NCI-H2029 treated with DMSO at 0.1 percent for 48 hours (cell line): ENCODE measurements at regions not wholly inside any gene's neighbourhood (a gene's known extent, or its start where the extent isn't known, plus 50 kb on each side); places are given as distances from the start of the nearest gene placed in this dataset.
A peak's percentile ranks its signal among the peaks of the same experiment; 100 is the strongest.

ENCODE experiments used
- DNase-seq: peaks from one replicate; lab custom pipeline; 2025; lab: John Stamatoyannopoulos, UW

- DNase-seq = peak; percentile 82
Observed at GRCh38 chr2:82317012-82317411, 2012.5 kb upstream of the LRRTM1 start.

GRCh38 chr2:82316586-82316985, 2012.0 kb upstream of the LRRTM1 start:
- no peak for DNase-seq

GRCh38 chr2:82314836-82315472, 2010.4 kb upstream of the LRRTM1 start:
- DNase-seq = no peak

DNA sequence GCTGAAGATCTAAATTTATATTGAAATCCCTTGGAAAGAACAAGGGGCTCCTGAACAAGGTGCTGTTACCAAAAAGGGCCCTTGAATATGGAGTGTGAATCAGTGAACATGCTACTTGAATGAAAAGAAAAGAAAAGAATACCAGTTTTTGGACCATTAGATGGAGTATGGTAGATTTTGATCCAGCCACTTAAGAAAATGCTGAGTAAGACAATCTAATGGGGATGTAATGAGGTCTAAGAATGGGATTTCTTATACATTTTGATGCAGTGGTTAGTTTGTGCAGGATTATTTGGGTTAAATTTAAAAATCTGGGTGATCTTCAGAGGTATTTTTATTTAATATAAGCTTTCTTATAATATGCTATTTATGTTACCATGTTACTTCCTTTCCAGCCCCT, 2003.0 kb upstream of the LRRTM1 start:
- no peak for DNase-seq

DNA sequence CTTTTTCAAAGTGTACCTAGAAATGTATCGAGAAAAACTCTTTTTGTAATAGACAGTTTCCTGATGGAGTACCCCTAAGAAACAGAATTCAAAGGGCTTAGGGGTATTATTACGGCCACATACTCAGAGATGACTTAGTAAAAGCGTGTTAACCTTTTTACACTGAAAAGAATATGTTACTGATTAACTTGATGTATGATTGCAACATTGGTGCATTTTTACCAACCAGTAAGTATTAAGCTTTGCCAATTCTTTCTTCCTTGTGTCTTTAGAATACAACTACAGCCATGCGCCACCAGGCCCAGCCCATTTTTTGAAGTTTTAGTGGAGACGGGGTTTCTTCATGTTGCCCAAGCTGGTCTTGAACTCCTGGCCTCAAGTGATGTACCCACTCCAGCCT, 1997.0 kb upstream of the LRRTM1 start:
- no peak for DNase-seq

GRCh38 chr2:82289446-82289845, 1984.9 kb upstream of the LRRTM1 start:
- no peak for DNase-seq

- DNase-seq = no peak
Observed at GRCh38 chr2:82283075-82283474, 1978.5 kb upstream of the LRRTM1 start.

DNA sequence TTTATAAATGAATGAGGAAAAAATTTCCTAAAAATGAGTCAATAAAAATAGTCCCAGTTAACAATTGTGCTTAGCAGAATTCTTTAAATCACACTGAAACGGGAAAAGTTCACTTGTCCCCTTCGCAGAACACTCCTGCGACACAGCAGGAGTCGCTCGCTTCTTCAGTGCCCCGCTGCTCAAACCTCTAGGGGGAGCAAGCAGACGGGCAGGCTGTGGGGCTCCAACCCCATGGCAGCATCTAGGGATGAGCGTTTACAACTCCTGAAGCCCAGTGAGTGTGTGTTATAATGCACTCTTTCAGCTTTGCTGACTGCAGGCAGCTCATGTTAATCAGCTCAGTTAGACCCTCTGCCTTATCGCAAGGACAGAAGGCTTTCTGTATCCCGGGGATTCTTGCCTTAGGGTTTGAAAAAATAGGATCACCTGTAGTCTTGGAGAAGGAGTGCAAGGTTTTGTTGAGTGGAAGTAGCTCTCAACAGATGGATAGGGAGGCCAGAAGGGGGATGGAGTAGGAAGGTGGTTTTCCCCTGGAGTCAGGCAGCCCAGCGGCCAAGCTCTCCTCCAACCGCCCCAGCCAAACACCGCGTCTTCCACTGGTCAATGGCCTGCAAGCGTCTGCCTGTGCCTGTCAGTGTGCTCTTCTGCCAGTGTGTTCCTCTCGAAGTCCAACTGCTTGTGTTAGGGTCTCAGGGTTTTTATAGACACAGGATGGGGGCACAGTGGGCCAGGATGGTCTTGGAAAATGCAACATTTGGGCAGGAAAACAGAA, 1977.7 kb upstream of the LRRTM1 start:
- no peak for DNase-seq

DNA sequence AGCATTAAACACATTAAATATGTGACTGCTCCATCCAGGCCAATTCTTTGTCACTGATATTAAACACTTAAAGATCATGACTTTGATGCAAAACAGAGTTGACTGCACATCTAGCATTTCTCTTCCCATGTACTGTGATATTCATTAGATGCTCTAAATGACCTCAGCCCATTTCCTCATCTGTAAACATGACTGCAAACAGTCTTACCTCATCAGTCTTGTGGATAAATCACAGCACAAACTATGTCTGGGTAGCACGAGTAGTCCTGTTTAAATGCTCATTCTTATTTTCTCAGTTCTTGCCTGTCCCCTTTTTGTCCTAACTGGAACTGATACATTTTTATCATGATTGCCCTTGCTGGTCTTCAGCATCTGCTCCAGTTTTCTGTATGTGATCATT, 1974.8 kb upstream of the LRRTM1 start:
- no peak for DNase-seq

DNA sequence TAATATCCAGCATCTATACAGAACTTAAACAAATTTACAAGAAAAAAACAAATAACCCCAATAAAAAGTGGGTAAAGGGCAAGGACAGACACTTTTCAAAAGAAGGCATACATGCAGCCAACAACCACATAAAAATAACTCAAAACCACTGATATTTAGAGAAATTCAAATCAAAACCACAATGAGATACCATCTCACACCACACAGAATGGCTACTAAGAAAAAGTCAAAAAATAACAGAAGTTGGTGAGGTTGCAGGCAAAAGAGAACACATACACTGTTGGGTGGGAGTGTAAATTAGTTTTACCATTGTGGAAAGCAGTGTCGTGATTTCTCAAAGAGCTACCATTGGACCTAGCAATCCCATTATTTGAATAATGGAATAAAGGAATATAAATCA, 1973.9 kb upstream of the LRRTM1 start:
- DNase-seq = no peak

DNA sequence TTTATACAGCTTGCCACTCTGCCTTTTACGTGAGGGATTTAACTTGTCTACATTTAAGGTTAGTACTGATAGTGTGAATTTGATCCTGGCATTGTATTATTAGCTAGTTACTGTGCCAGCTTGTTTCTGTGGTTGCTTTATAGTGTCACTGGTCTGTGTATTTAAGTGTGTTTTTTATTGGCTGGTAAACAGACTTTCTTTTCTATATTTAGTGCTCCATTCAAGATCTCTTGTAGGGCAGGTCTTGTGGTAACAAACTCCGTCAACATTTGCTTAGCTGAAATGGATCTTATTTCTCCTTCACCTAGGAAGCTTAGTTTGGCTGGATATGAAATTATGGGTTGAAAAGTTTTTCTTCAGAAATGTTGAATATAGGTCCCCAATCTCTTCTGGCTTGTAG, 1971.0 kb upstream of the LRRTM1 start:
- DNase-seq = peak; percentile 72

DNA sequence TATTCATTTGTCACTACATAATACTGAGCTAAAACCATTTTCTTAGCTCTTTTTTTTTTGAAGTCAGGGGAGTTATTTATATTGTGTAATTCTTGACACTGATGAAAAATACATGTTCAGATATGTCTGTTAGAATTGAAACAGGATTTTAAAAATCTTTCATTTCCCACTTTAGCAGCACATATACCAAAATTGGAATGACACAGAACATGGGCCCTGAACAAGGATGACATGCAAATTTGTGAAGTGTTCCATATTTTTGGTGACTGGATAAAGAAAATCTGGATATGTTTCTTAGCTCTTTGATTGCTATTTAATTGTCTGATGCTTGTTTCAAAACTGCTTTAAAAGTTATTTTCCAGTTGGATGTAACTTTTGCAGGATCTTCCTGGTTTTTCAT, 1963.9 kb upstream of the LRRTM1 start:
- DNase-seq = no peak

- no peak for DNase-seq
Observed at GRCh38 chr2:82260521-82260920, 1956.0 kb upstream of the LRRTM1 start.

DNA sequence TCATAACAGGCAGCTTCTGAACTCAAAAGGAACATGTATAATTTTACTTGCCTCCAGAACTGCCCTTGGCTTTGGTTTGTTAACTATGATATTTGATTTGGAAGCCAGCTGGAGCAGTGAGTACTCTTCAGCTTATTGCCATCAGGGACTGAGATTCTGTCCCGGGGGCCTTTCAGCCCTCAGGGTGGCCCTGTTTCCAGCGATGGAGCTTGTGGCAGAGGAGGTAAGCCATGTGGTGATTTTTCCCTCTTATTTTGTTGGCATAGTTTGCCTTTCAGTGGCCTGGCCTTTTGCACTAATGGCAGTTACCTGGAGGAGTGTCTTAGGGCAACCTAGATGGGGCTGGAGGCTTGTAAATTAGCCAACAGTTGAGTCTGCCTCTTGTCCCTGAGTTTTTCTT, 1955.0 kb upstream of the LRRTM1 start:
- DNase-seq = no peak

DNA sequence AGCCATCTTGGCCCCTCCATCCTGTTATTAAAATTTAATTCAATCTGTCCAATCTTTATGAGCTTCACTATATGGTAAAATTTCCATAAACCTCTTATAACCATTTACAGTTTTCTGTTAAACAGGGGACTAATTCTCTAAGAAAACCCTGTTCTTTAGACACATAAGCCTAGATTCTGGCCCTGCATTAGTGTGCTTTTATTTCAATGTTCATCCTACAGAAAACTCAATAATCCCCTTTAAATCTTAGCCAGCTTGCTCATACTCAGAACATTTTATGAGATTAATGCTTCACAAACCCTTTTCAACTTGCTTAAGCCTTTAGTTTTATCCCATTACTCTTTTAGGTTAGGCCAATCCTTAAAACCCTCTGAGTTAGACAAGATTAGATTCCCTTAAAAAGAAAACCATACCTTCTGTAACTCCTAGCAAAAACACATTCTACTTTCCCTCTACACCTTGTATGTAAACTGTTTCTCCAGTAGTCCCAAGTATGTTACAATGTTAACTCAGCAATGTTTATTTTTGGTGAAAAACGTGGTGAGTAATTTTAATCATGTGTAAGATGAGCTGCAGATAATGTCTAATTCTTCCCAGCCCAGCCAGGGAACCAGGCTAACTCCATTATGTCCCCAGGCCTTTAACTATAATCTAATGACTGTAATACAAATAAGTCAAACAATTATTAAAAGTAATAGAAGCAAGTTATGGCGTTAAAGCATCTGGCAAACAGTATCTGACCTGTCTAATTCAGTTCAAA, 1953.4 kb upstream of the LRRTM1 start:
- DNase-seq = no peak

- no peak for DNase-seq
Observed at GRCh38 chr2:82256983-82257632, 1952.6 kb upstream of the LRRTM1 start.

- no peak for DNase-seq
Observed at GRCh38 chr2:82256288-82256687, 1951.7 kb upstream of the LRRTM1 start.

DNA sequence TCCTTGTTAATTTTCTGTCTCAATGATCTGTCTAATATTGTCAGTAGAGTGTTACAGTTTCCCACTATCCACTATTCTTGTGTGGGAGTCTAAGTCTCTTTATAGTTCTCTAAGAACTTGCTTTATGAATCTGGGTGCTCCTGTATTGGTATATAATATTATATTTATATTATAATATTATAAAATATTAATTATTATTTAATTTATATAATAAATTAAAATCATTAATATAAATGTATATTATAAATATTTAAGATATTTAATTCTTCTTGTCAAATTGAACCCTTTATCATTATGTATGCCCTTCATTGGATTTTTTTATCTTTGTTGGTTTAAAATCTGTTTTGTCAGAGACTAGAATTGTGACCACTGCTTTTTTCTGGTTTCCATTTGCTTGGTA, 1950.2 kb upstream of the LRRTM1 start:
- DNase-seq = no peak

- DNase-seq = no peak
Observed at GRCh38 chr2:82246220-82246775, 1941.7 kb upstream of the LRRTM1 start.

DNA sequence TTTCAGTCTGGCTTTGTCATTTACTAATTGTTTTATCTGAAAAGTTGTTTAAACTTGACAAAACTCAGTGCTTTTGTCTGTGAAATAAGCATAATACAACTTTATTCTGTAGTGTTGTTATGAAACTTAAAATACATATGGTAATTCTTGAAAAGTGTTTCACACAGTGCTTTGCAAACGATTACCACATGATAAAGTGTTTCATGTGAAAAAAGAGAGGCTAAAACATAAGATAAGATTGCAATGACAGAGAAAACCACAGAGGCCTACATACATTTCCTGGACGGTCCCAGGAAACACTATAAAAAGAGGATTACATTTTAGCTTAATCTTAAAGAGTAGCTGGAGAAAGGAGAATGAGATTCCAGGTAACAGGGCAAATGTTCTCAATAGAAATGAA, 1934.6 kb upstream of the LRRTM1 start:
- no peak for DNase-seq

GRCh38 chr2:82237994-82238662, 1933.6 kb upstream of the LRRTM1 start:
- no peak for DNase-seq
